IMR-90 (cell line): ENCODE measurements at regions not wholly inside any gene's neighbourhood (a gene's known extent, or its start where the extent isn't known, plus 50 kb on each side); places are given as distances from the start of the nearest gene placed in this dataset.

ENCODE experiments used
- ATAC-seq: fragments of 200-7000 bp; cut with Tn5 transposase; 2 replicates; pipeline ENCODE4 v1.9.1; 2020; ENCODE audit warnings: low read depth, mild to moderate bottlenecking, moderate library complexity
- BruUV-seq: library from RNA; stranded (reverse); fragments of 400-500 nt; replicated peaks from 2 replicates; lab custom pipeline; 2021; lab: Mats Ljungman, UMichigan
- CTCF ChIA-PET: fragments of 300-600 bp; formaldehyde crosslinking; extraction: SDS; loops from one replicate; lab custom pipeline; 2021; ENCODE audit warnings: antibody characterized with exemption; lab: Yijun Ruan, JAX
- POLR2A ChIA-PET: fragments of 300-600 bp; sonication (Branson Sonifier 250); formaldehyde crosslinking; loops from one replicate; lab custom pipeline; 2022; ENCODE audit warnings: antibody characterized with exemption; ENCODE audit not compliant: unreplicated experiment; lab: Charles Lee
- DNase-seq: peaks from one replicate; pipeline ENCODE4 v3.0.0; 2013
- H2AFZ ChIP-seq: replicated peaks from 2 replicates; pipeline ENCODE3; 2013; ENCODE audit warnings: low read length, mild to moderate bottlenecking; ENCODE audit not compliant: poor library complexity
- H2AK5ac ChIP-seq: 2 replicates; pipeline ENCODE4 v1.6.1; 2013; ENCODE audit warnings: low read depth, low read length, inconsistent platforms
- H2AK9ac ChIP-seq: replicated peaks from 2 replicates; pipeline ENCODE3; 2013; ENCODE audit warnings: mild to moderate bottlenecking, low read depth, low read length, moderate library complexity; ENCODE audit not compliant: poor library complexity
- H2BK120ac ChIP-seq: 2 replicates; pipeline ENCODE4 v1.6.1; 2013; ENCODE audit warnings: low read depth, low read length, inconsistent platforms
- H2BK15ac ChIP-seq: 3 replicates; pipeline ENCODE4 v1.6.1; 2013; ENCODE audit warnings: low read depth, low read length, inconsistent platforms
- H2BK20ac ChIP-seq: 2 replicates; pipeline ENCODE4 v1.6.1; 2013; ENCODE audit warnings: low read depth, mild to moderate bottlenecking, inconsistent platforms, low read length, moderate library complexity
- H2BK5ac ChIP-seq: 2 replicates; pipeline ENCODE4 v1.6.1; 2013; ENCODE audit warnings: mild to moderate bottlenecking, low read depth, low read length, inconsistent platforms; ENCODE audit not compliant: poor library complexity, severe bottlenecking
- H3K14ac ChIP-seq: replicated peaks from 2 replicates; pipeline ENCODE4 v1.6.1; 2013; ENCODE audit warnings: low read depth, low read length, inconsistent platforms
- H3K18ac ChIP-seq: 2 replicates; pipeline ENCODE4 v1.6.1; 2013; ENCODE audit warnings: low read depth, low read length, control low read depth
- H3K23ac ChIP-seq: 2 replicates; pipeline ENCODE4 v1.6.1; 2013; ENCODE audit warnings: low read depth, low read length, inconsistent platforms
- H3K27ac ChIP-seq: 2 replicates; pipeline ENCODE4 v1.5.1; 2013; ENCODE audit warnings: mild to moderate bottlenecking, control low read depth, low read length; ENCODE audit not compliant: insufficient read depth
- H3K27me3 ChIP-seq: 2 replicates; pipeline ENCODE4 v1.6.1; 2013; ENCODE audit warnings: low read length; ENCODE audit not compliant: control insufficient read depth, insufficient read depth
- H3K36me3 ChIP-seq: 2 replicates; pipeline ENCODE4 v1.6.1; 2013; ENCODE audit warnings: low read length, mixed read lengths; ENCODE audit not compliant: control insufficient read depth, insufficient read depth
- H3K4ac ChIP-seq: 2 replicates; pipeline ENCODE4 v1.6.1; 2013; ENCODE audit warnings: low read depth, low read length, inconsistent platforms
- H3K4me1 ChIP-seq: 2 replicates; pipeline ENCODE4 v1.6.1; 2013; ENCODE audit warnings: low read length, mixed read lengths; ENCODE audit not compliant: control insufficient read depth, insufficient read depth
- H3K4me2 ChIP-seq: 2 replicates; pipeline ENCODE4 v1.6.1; 2013; ENCODE audit warnings: low read depth, mild to moderate bottlenecking, control low read depth, low read length, moderate library complexity
- H3K4me3 ChIP-seq: 2 replicates; pipeline ENCODE4 v1.5.1; 2013; ENCODE audit warnings: low read depth, mild to moderate bottlenecking, control low read depth, low read length, moderate library complexity; ENCODE audit not compliant: insufficient read depth
- H3K56ac ChIP-seq: 2 replicates; pipeline ENCODE4 v1.6.1; 2013; ENCODE audit warnings: low read length, inconsistent platforms; ENCODE audit not compliant: insufficient read depth; ENCODE audit errors: extremely low read depth
- H3K79me1 ChIP-seq, 2 experiments: 2 replicates each; pipeline ENCODE4 v1.6.1; 2013; ENCODE audit warnings: low read length in 2 of 2, inconsistent platforms in 1 of 2, low read depth in 1 of 2
- H3K9ac ChIP-seq: 2 replicates; pipeline ENCODE4 v1.6.1; 2013; ENCODE audit warnings: low read depth, low read length, control low read depth
- H3K9me1 ChIP-seq: 2 replicates; pipeline ENCODE4 v1.6.1; 2013; ENCODE audit warnings: low read length, inconsistent platforms; ENCODE audit not compliant: insufficient read depth
- H3K9me3 ChIP-seq: 2 replicates; pipeline ENCODE4 v1.6.1; 2013; ENCODE audit warnings: low read length; ENCODE audit not compliant: control insufficient read depth, insufficient read depth
- H4K20me1 ChIP-seq: 2 replicates; pipeline ENCODE4 v1.6.1; 2013; ENCODE audit warnings: low read length, inconsistent platforms; ENCODE audit not compliant: insufficient read depth
- H4K5ac ChIP-seq: 2 replicates; pipeline ENCODE4 v1.6.1; 2013; ENCODE audit warnings: mild to moderate bottlenecking, low read depth, low read length, control low read depth
- H4K8ac ChIP-seq, 2 experiments: 2 replicates each; pipeline ENCODE4 v1.6.1; 2013; ENCODE audit warnings: low read depth in 2 of 2, low read length in 2 of 2, control low read depth in 1 of 2, inconsistent platforms in 1 of 2
- H4K91ac ChIP-seq: 2 replicates; pipeline ENCODE4 v1.6.1; 2013; ENCODE audit warnings: low read depth, low read length, inconsistent platforms; ENCODE audit not compliant: insufficient read depth
- BHLHE40 ChIP-seq: fragments of 150-350 bp; IDR thresholded peaks from 2 replicates; pipeline ENCODE4 v1.6.1; 2016; ENCODE audit warnings: mild to moderate bottlenecking, low read depth, low read length
- CEBPB ChIP-seq: IDR thresholded peaks from 2 replicates; pipeline ENCODE4 v1.6.1; 2012; ENCODE audit warnings: low read depth, low read length, improper control_type of control experiment
- CHD1 ChIP-seq: IDR thresholded peaks from 2 replicates; pipeline ENCODE4 v1.6.1; 2012; ENCODE audit warnings: low read depth, low read length, improper control_type of control experiment
- CTCF ChIP-seq: conservative IDR thresholded peaks from 2 replicates; pipeline ENCODE4 v1.5.1; 2012; ENCODE audit warnings: mild to moderate bottlenecking, low read depth, low read length, improper control_type of control experiment
- ELK1 ChIP-seq: fragments of 150-350 bp; IDR thresholded peaks from 2 replicates; pipeline ENCODE4 v1.6.1; 2016; ENCODE audit warnings: low read depth, mild to moderate bottlenecking, low read length, moderate library complexity, borderline replicate concordance
- FOS ChIP-seq: fragments of 150-350 bp; IDR thresholded peaks from 2 replicates; pipeline ENCODE4 v1.6.1; 2016; ENCODE audit warnings: low read depth, low read length
- MAFK ChIP-seq: IDR thresholded peaks from 2 replicates; pipeline ENCODE4 v1.6.1; 2012; ENCODE audit warnings: low read depth, low read length, improper control_type of control experiment
- MAZ ChIP-seq: IDR thresholded peaks from 2 replicates; pipeline ENCODE4 v1.6.1; 2012; ENCODE audit warnings: low read depth, mild to moderate bottlenecking, low read length, improper control_type of control experiment, moderate library complexity, borderline replicate concordance
- NFE2L2 ChIP-seq: fragments of 150-350 bp; IDR thresholded peaks from 2 replicates; pipeline ENCODE4 v1.6.1; 2016; ENCODE audit warnings: low read depth, mild to moderate bottlenecking, low read length
- POLR2A ChIP-seq: IDR thresholded peaks from 2 replicates; pipeline ENCODE4 v1.6.1; 2012; ENCODE audit warnings: mild to moderate bottlenecking, low read depth, low read length
- RAD21 ChIP-seq: IDR thresholded peaks from 2 replicates; pipeline ENCODE4 v1.6.1; 2012; ENCODE audit warnings: low read length, improper control_type of control experiment
- RCOR1 ChIP-seq: IDR thresholded peaks from 2 replicates; pipeline ENCODE4 v1.6.1; 2012; ENCODE audit warnings: mild to moderate bottlenecking, low read length, improper control_type of control experiment; ENCODE audit not compliant: insufficient replicate concordance
- RFX5 ChIP-seq: IDR thresholded peaks from 2 replicates; pipeline ENCODE4 v1.8.0; 2012; ENCODE audit warnings: low read depth, mild to moderate bottlenecking, low read length, moderate library complexity
- SMC3 ChIP-seq: fragments of 150-350 bp; IDR thresholded peaks from 2 replicates; pipeline ENCODE4 v1.6.1; 2016; ENCODE audit warnings: low read depth, mild to moderate bottlenecking, antibody characterized with exemption, low read length, moderate library complexity
- USF2 ChIP-seq: fragments of 150-350 bp; IDR thresholded peaks from 2 replicates; pipeline ENCODE4 v1.6.1; 2017; ENCODE audit warnings: mild to moderate bottlenecking, antibody characterized with exemption, low read length, low read depth
- WGBS, 2 experiments: methylation state at CpG; one replicate each; pipeline versions ENCODE4 v1.1.5 to v1.1.7; 2013; ENCODE audit warnings: missing lambda C conversion rate in 2 of 2; ENCODE audit not compliant: insufficient read length in 1 of 2; ENCODE audit errors: extremely low coverage in 2 of 2; 5-methylcytosine and 5-hydroxymethylcytosine counted together
- dilution Hi-C: fragments of 300-500 bp; cut with HindIII; formaldehyde crosslinking; loops from one replicate; pipeline ENCODE4 v1.14.3; 2018; ENCODE audit warnings: low sequenced_read_pairs; ENCODE audit not compliant: unreplicated experiment
- in situ Hi-C: fragments of 300-500 bp; cut with MboI; formaldehyde crosslinking; loops from 3 replicates; pipeline ENCODE4 v1.14.3; 2019; ENCODE audit warnings: low sequenced_read_pairs, inconsistent platforms, mixed read lengths
- intact Hi-C: fragments of 100-400 bp; cut with micrococcal nuclease; formaldehyde crosslinking; loops from 2 replicates; pipeline ENCODE4 v1.10.0; 2022

GRCh38 chr1:209240351-209240750 lies 343.2 kb upstream of the CAMK1G start:
- intact Hi-C loops: no loop called here
- BruUV-seq: no TSS peak
- POLR2A ChIA-PET: no interaction called here

More at GRCh38 chr1:209240351-209240750, 343.2 kb upstream of the CAMK1G start:
- H3K18ac ChIP-seq: no peak overlapping the region
- H2AK9ac ChIP-seq: no peak overlapping the region
- H3K4me3 ChIP-seq: no peak overlapping the region
- no peaks in the 10 kb centered on the region for H3K9me1 ChIP-seq
- no peaks in the 10 kb centered on the region for H4K20me1 ChIP-seq
- no peak overlapping the region for H4K8ac ChIP-seq
- H3K4ac ChIP-seq: no peak overlapping the region
- H3K4me2 ChIP-seq: no peak overlapping the region
- dilution Hi-C loops: no loop called here
- H3K79me1 ChIP-seq: no peaks in the 10 kb centered on the region
- CTCF ChIA-PET: no interaction called here
- DNase-seq (no peak), ATAC-seq (no peak)
- H3K36me3 ChIP-seq: no peaks in the 10 kb centered on the region
- H2BK5ac ChIP-seq: no peak overlapping the region
- no peak overlapping the region for H2BK120ac ChIP-seq
- H2AK5ac ChIP-seq: no peak overlapping the region
- H3K27ac ChIP-seq: no peak overlapping the region
- no peaks in the 10 kb centered on the region for H3K27me3 ChIP-seq
- WGBS, 2 experiments: no CpG with 5 or more reads among the region's 2 CpGs
- TF ChIP-seq CTCF (no peak), CEBPB (no peak), POLR2A (no peak), CHD1 (no peak), RCOR1 (no peak), USF2 (no peak), RAD21 (no peak), ELK1 (no peak), MAFK (no peak), NFE2L2 (no peak), BHLHE40 (no peak), RFX5 (no peak), SMC3 (no peak), FOS (no peak), MAZ (no peak)
- H3K9me3 ChIP-seq: no peaks in the 10 kb centered on the region
- H4K5ac ChIP-seq: no peak overlapping the region
- H2BK15ac ChIP-seq: no peak overlapping the region
- H3K23ac ChIP-seq: no peak overlapping the region
- no peak overlapping the region for H3K14ac ChIP-seq
- no peak overlapping the region for H4K91ac ChIP-seq
- no peak overlapping the region for H2BK20ac ChIP-seq
- H3K4me1 ChIP-seq: no peaks in the 10 kb centered on the region
- no peak overlapping the region for H3K9ac ChIP-seq
- in situ Hi-C loops: no loop called here
- no peak overlapping the region for H3K56ac ChIP-seq
- no peak overlapping the region for H2AFZ ChIP-seq
